Sciatic nerve (tissue), 2 donors: ENCODE measurements at regions not wholly inside any gene's neighbourhood (a gene's known extent, or its start where the extent isn't known, plus 50 kb on each side); places are given as distances from the start of the nearest gene placed in this dataset.

ENCODE experiments used
- ATAC-seq: fragments of 200-7000 bp; cut with Tn5 transposase; one replicate; pipeline ENCODE4 v1.9.1; 2020; ENCODE audit warnings: mild to moderate bottlenecking, moderate library complexity
- DNase-seq: peaks from one replicate; pipeline ENCODE4 v3.0.0-alpha.2; 2020; ENCODE audit warnings: low spot score
- intact Hi-C: fragments of 100-400 bp; cut with DNase I; formaldehyde crosslinking; loops from one replicate; pipeline ENCODE4 v1.14.2; 2022
- donor health status: DM: no; HTN: no; CAD: no.
- donor health status: DM: no; HTN: no; CAD: no.

GRCh38 chr12:90899456-90900182 lies 55.4 kb downstream of the CCER1 start:
- no peak for ATAC-seq
- intact Hi-C loops, result no loop called here
- no peak for DNase-seq

- intact Hi-C loops, result no loop called here
- DNase-seq (no peak), ATAC-seq (no peak)
These were observed 57.0 kb downstream of the CCER1 start for GRCh38 chr12:90897986-90898385.

- DNase-seq (no peak), ATAC-seq (no peak)
- intact Hi-C loops, result no loop called here
These were observed 57.7 kb downstream of the CCER1 start for GRCh38 chr12:90897316-90897715.

- DNase-seq (no peak), ATAC-seq (no peak)
- intact Hi-C loops, result no loop called here
These were observed 58.2 kb downstream of the CCER1 start for GRCh38 chr12:90896821-90897220.

GRCh38 chr12:90896164-90896563 lies 58.8 kb downstream of the CCER1 start:
- DNase-seq (no peak), ATAC-seq (no peak)
- intact Hi-C loops, result no loop called here

GRCh38 chr12:90888316-90888715 lies 66.7 kb downstream of the CCER1 start:
- DNase-seq (no peak), ATAC-seq (no peak)
- intact Hi-C loops, result no loop called here

DNA sequence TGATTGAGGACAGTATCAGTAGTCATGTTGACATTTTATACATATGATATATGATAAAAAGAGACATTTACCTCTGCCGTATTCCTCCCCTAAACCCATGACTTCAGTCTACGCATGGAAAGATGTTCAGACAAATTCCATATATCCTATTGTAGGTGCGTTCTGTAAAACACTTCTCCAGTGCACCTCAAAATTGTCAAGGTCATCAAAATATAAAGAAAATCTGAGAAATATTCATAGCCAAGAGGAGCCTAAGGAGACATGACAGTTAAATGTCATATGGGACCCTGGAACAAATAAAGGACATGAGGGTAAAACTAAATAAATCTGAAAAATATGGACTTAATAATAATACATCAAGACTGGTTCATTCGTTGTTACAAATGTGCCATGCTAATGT lies 71.5 kb downstream of the CCER1 start:
- ATAC-seq, result no peak
- no peak for DNase-seq
- intact Hi-C loops, result no loop called here

GRCh38 chr12:90871726-90872096 lies 83.3 kb downstream of the CCER1 start:
- intact Hi-C loops, result no loop called here
- DNase-seq, result no peak
- no peak for ATAC-seq

DNA sequence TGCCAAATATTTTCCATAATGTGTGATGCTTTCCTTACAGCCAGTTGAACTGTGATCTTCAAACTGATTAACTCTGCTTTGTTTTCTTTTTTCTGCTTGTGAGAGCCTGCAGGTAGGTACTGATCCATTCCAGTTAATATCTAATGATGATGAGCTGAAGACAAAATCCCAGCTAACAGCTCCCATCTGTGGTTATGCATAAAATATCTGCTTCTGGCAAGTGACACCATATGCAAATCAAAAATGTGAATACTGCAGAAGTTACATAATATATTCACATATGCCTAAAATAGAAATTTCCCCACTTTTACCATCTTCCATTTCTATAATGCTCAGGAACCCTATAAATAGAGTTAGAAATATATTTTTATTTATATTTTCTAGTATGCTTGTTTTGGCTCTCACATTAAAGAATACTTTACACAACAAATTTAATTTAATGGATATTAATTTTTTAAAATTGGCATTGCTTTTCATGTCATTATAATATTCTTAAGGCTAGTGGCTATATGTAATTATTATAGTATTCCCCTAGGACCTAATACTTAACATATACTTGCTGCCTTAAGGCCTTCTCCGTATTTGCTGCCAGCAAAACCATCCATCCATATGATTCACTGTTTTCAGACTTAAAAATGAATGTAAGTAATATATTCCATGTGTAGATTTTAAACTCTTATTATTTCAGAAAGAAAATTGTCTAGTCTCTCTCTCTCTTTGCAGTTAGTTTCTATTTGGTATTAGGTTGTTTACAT lies 83.8 kb downstream of the CCER1 start:
- DNase-seq (no peak), ATAC-seq (no peak)
- intact Hi-C loops, result no loop called here

- intact Hi-C loops, result no loop called here
- no peak for ATAC-seq
- DNase-seq, result no peak
These were observed 86.3 kb downstream of the CCER1 start for GRCh38 chr12:90868626-90869025.

- intact Hi-C loops, result no loop called here
- ATAC-seq, result no peak
- DNase-seq, result no peak
These were observed 95.4 kb downstream of the CCER1 start for GRCh38 chr12:90859591-90859990.

DNA sequence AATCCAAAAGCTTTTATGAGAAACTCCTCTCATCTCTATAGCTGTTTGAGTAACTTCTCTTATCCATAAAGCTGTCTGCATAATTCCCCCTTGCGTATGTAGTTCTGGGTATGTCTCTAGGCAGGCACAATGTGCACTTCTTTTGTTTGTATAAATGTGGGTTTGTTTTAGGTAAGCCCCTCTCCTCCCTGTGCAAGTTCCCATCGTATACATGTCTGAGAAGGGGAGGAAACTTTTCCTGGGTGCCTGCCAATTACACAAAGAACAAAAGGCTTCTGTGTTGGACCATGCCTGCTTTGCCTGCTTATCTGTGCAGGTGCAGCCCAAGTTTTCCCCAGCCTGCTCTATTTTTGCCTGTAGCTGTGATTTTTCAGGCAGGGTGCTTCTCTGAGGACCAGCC lies 96.7 kb downstream of the CCER1 start:
- intact Hi-C loops, result no loop called here
- ATAC-seq (no peak), DNase-seq (no peak)

- ATAC-seq (no peak), DNase-seq (no peak)
- intact Hi-C loops, result no loop called here
These were observed 99.4 kb downstream of the CCER1 start for GRCh38 chr12:90855534-90855933.

GRCh38 chr12:90854136-90854689 lies 100.8 kb downstream of the CCER1 start:
- intact Hi-C loops, result no loop called here
- DNase-seq, result no peak

GRCh38 chr12:90851800-90852718 lies 102.9 kb downstream of the CCER1 start:
- intact Hi-C loops, result no loop called here
- no peak for ATAC-seq
- no peak for DNase-seq

More at GRCh38 chr12:90854136-90854689, 100.8 kb downstream of the CCER1 start:
- ATAC-seq, result no peak

GRCh38 chr12:90842477-90842876 lies 112.5 kb downstream of the CCER1 start:
- ATAC-seq, result no peak
- intact Hi-C loops, result no loop called here
- DNase-seq, result no peak

DNA sequence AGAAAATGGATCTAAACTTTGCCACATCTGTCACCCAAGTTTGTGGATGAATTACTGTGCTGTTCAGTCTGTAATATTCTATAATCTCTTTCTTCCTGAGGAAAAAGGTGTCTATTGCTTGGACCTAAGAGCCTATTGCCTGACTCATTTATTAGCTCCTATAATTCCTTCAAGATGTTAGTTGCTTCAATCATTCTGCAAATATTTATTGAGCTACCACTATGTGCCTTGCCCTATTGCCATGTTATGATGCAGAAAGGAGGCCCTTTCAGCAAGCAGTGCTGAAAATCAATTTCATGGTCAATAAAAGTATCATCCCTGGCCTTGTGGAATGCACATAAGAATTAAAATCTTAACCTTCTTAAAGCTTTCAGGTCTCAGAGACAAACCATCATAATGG lies 113.6 kb downstream of the CCER1 start:
- intact Hi-C loops, result no loop called here
- no peak for ATAC-seq

GRCh38 chr12:90839346-90839745 lies 115.6 kb downstream of the CCER1 start:
- intact Hi-C loops, result no loop called here
- ATAC-seq (no peak), DNase-seq (no peak)

More for the DNA sequence above, 113.6 kb downstream of the CCER1 start:
- DNase-seq, result no peak

GRCh38 chr12:90836689-90837088 lies 118.3 kb downstream of the CCER1 start:
- ATAC-seq (no peak), DNase-seq (no peak)
- intact Hi-C loops, result no loop called here
